Panc1 (cell line): ENCODE measurements at regions not wholly inside any gene's neighbourhood (a gene's known extent, or its start where the extent isn't known, plus 50 kb on each side); places are given as distances from the start of the nearest gene placed in this dataset.

Experiments
- ATAC-seq: fragments of 200-7000 bp; cut with Tn5 transposase; 2 replicates; pipeline ENCODE4 v1.9.1; 2020; ENCODE audit warnings: mild to moderate bottlenecking, moderate library complexity
- BruUV-seq: library from RNA; stranded (reverse); fragments of 400-500 nt; replicated peaks from 2 replicates; lab custom pipeline; 2021; lab: Mats Ljungman, UMichigan
- CTCF ChIA-PET: fragments of 300-600 bp; sonication (Branson Sonifier 250); formaldehyde crosslinking; loops from one replicate; lab custom pipeline; 2022; ENCODE audit warnings: antibody characterized with exemption; lab: Charles Lee
- POLR2A ChIA-PET: fragments of 300-600 bp; sonication (Branson Sonifier 250); formaldehyde crosslinking; loops from one replicate; lab custom pipeline; 2022; ENCODE audit warnings: antibody characterized with exemption; lab: Charles Lee
- DNase-seq: peaks from one replicate; pipeline ENCODE4 v3.0.0-alpha.2; 2010; ENCODE audit warnings: low read depth, low spot score
- H3K27ac ChIP-seq: 2 replicates; pipeline ENCODE4 v1.5.1; 2011; ENCODE audit warnings: mild to moderate bottlenecking, low read length, inconsistent platforms
- H3K27me3 ChIP-seq: fragments of 200-500 bp; sonication (Bioruptor generic); 2 replicates; pipeline ENCODE4 v1.6.0; 2014; ENCODE audit warnings: low read length, inconsistent platforms; ENCODE audit not compliant: control insufficient read depth, insufficient read depth
- H3K36me3 ChIP-seq: fragments of 200-500 bp; sonication (Bioruptor generic); 2 replicates; pipeline ENCODE4 v1.5.1; 2014; ENCODE audit warnings: inconsistent platforms, mild to moderate bottlenecking, low read length, moderate library complexity; ENCODE audit not compliant: control insufficient read depth, insufficient read depth
- H3K4me1 ChIP-seq: 2 replicates; pipeline ENCODE4 v1.5.1; 2011; ENCODE audit warnings: inconsistent platforms, mild to moderate bottlenecking, low read length, moderate library complexity; ENCODE audit not compliant: control insufficient read depth, insufficient read depth
- H3K4me3 ChIP-seq, 2 experiments: 2 replicates each; pipeline ENCODE4 v1.5.1; 2011 to 2012; ENCODE audit warnings: low read depth in 2 of 2, low read length in 2 of 2, mild to moderate bottlenecking in 2 of 2, inconsistent platforms in 1 of 2, moderate library complexity in 1 of 2
- H3K9me3 ChIP-seq: fragments of 200-500 bp; sonication (Bioruptor generic); 2 replicates; pipeline ENCODE4 v1.5.1; 2014; ENCODE audit warnings: low read depth, mild to moderate bottlenecking, inconsistent platforms, low read length, moderate library complexity; ENCODE audit not compliant: control insufficient read depth, insufficient read depth
- in situ Hi-C: cut with HindIII; loops from 2 replicates; pipeline ENCODE4 v1.10.0; 2016; ENCODE audit warnings: low sequenced_read_pairs, low pct_unique_long_range_greater_than_20kb
- intact Hi-C: fragments of 100-400 bp; cut with micrococcal nuclease; formaldehyde crosslinking; loops from one replicate; pipeline ENCODE4 v1.10.0; 2022; ENCODE audit not compliant: unreplicated experiment
- TF ChIP-seq, protein P1 (sequence below), 2 experiments: IDR thresholded peaks; 2 replicates each; pipeline ENCODE4 v1.6.1; 2011 to 2012; ENCODE audit warnings: low read depth in 2 of 2, control low read depth in 1 of 2, low read length in 1 of 2, mild to moderate bottlenecking in 1 of 2, moderate library complexity in 1 of 2; ENCODE audit not compliant: insufficient read depth in 1 of 2

DNA sequence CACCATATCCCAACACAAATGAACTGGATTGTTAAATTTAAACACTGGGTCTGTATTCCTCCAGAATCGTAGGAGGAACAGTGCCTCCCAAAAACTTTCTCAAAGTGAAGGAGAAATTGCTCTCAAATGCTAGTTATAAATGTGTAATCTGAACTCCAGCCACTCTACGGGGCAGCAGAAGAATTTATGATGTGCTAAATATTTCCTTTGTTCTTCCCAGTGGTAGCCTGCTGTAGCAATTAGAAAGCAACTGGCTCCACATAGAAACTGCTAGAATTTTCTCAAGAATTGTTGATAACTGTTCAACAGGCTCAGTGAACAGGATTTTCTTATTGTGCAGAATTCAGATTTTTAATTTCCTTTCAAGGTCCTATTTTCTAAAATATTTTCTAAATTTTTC, 49.8 kb upstream of the EYA4 start:
- POLR2A ChIA-PET: no interaction called here
- TF ChIP-seq, protein P1, sequence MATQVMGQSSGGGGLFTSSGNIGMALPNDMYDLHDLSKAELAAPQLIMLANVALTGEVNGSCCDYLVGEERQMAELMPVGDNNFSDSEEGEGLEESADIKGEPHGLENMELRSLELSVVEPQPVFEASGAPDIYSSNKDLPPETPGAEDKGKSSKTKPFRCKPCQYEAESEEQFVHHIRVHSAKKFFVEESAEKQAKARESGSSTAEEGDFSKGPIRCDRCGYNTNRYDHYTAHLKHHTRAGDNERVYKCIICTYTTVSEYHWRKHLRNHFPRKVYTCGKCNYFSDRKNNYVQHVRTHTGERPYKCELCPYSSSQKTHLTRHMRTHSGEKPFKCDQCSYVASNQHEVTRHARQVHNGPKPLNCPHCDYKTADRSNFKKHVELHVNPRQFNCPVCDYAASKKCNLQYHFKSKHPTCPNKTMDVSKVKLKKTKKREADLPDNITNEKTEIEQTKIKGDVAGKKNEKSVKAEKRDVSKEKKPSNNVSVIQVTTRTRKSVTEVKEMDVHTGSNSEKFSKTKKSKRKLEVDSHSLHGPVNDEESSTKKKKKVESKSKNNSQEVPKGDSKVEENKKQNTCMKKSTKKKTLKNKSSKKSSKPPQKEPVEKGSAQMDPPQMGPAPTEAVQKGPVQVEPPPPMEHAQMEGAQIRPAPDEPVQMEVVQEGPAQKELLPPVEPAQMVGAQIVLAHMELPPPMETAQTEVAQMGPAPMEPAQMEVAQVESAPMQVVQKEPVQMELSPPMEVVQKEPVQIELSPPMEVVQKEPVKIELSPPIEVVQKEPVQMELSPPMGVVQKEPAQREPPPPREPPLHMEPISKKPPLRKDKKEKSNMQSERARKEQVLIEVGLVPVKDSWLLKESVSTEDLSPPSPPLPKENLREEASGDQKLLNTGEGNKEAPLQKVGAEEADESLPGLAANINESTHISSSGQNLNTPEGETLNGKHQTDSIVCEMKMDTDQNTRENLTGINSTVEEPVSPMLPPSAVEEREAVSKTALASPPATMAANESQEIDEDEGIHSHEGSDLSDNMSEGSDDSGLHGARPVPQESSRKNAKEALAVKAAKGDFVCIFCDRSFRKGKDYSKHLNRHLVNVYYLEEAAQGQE (IDR thresholded peaks at IDR 0.05; ENCODE audit: insufficient read depth in 1 of 2, low read depth in 2 of 2, low read length in 1 of 2): no peak
- H3K27me3 ChIP-seq: no peaks in the 10 kb centered on the region
- intact Hi-C loops: loop anchor here (10.0 kb wide), 1 partner anchor 357 kb away; no protein-coding TSS in a partner anchor
- ATAC-seq (no peak), DNase-seq (no peak)
- no peak overlapping the region for H3K4me3 ChIP-seq
- H3K4me1 ChIP-seq: no peaks in the 10 kb centered on the region
- CTCF ChIA-PET: no interaction called here
- no peaks in the 10 kb centered on the region for H3K36me3 ChIP-seq
- no TSS peak for BruUV-seq
- no peak overlapping the region for H3K27ac ChIP-seq
- in situ Hi-C loops: no loop called here
- no peaks in the 10 kb centered on the region for H3K9me3 ChIP-seq
